Stimulated activated CD4-positive, alpha-beta T cell treated with anti-CD3 and anti-CD28 coated beads, Interleukin-4, amount 100 ng/mL, for 1 hour (primary cell): ENCODE measurements at regions not wholly inside any gene's neighbourhood (a gene's known extent, or its start where the extent isn't known, plus 50 kb on each side); places are given as distances from the start of the nearest gene placed in this dataset.

Source experiments
- DNase-seq: peaks from one replicate; pipeline ENCODE4 v3.0.0-alpha.2; 2020

- DNase-seq, result no peak
These were observed 152.9 kb downstream of the ACTL8 start for GRCh38 chr1:17907999-17908398.

DNA sequence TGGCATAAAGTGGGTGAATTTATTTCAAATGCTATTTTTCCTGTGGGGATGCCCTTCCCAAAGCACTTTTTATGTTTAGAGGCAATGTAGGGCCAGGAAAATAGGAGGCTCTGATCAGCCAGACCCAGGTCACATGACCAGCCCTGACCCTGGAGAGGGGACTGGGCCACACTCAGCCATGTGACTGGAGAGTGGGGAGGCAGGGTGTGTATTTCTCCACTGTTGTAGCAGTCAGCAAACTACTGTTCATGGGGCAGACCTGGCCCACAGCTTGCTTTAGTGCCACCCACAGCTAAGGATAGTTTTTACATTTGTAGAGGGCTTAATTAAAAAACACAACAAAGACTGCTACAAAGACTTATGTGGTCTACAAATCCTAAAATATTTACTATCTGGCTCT is 153.8 kb downstream of the ACTL8 start:
- no peak for DNase-seq

DNA sequence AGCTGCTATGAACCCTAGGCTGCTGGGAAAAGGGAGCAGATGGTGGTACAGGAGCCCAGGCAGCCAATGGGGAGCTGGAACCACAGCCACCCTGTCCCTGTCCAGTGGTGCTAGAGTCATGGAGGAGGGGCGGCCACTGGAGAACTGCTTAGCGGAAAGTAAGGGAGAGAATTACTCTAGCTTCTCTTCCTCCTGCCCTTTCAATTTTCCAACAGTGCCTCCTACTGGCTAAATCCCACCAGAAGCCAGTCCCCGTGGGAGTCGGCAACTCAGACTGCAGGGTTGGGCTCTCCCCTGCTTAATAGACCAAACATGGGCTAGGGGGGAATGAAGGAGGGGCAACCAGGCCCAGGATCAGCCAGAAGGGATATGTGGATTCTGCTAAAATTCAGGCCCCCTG is 154.5 kb downstream of the ACTL8 start:
- DNase-seq, result no peak

- DNase-seq, result no peak
These were observed 156.7 kb downstream of the ACTL8 start for GRCh38 chr1:17911791-17912190.

DNA sequence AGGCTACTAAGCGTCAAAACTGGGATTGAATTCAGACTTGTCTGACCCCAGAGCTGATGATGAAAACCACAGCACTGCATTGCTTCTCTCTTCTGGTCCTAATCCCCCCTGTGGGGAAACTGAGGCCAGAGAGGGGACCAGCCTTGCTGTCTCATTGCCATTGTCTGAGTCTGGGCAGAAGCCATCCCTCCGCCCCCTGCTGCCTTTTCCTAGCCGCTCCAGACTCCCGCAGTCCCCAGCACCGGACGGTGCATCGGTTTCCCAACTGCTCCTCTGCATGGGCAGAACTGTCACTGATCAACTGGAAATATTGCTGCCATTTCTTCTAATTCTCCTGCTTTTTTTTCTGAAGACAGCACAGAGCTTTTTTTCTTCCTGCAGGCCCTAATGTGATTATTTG is 157.4 kb downstream of the ACTL8 start:
- no peak for DNase-seq

DNA sequence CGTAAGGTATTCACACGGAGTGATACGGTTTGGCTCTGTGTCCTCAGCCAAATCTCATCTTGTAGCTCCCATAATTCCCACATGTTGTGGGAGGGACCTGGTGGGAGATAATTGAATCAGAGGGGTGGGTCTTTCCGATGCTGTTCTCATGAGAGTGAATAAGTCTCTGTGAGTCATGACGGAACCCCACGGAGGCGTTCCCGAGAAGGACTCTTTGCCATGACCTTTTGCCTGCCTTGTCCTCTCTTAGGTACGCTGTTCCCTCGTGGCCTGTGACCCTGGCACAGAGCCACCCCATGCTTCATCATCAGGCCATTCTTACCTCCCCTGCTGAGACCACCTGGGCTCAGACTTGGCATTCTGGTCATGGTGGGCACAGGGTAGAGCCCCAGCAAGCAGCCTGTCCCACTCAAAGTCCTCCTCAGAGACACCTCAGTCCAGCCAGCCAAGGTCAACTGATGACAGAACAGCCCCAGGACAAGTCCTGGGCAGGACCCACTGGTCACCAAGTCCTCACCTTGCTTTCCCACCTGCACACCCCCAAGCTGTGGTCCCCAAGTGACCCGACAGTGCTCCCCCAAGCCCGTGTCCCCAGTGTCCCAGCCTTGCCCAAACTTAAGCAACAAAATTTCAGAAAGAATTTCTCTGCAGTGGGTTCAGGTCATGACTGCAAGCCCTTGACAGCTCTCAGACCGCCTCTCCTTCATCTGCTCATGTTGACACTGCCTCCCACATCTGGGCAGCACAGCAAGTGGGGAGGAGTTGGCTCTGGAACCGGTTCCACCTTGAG is 158.4 kb downstream of the ACTL8 start:
- no peak for DNase-seq

DNA sequence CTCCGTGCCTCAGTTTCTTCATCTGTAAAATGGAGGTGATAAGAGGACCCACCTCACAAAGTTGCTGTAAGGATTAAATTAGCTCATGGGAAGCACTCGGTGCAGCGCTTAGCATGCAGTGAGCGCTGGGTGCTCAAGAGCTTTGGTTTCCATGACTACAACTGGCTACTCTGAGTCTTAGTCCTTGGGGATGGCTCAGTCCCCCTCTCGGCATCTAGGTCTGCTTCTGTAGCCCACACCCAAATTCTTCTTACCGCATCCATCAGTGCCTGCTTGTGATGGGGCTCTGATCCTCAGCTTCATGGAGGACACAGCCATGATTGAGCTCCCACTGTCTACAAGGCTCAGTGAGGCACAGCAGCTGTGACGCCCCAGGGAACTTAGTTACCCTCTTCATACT is 159.0 kb downstream of the ACTL8 start:
- DNase-seq, result no peak

- no peak for DNase-seq
These were observed 159.9 kb downstream of the ACTL8 start for GRCh38 chr1:17914987-17915386.

DNA sequence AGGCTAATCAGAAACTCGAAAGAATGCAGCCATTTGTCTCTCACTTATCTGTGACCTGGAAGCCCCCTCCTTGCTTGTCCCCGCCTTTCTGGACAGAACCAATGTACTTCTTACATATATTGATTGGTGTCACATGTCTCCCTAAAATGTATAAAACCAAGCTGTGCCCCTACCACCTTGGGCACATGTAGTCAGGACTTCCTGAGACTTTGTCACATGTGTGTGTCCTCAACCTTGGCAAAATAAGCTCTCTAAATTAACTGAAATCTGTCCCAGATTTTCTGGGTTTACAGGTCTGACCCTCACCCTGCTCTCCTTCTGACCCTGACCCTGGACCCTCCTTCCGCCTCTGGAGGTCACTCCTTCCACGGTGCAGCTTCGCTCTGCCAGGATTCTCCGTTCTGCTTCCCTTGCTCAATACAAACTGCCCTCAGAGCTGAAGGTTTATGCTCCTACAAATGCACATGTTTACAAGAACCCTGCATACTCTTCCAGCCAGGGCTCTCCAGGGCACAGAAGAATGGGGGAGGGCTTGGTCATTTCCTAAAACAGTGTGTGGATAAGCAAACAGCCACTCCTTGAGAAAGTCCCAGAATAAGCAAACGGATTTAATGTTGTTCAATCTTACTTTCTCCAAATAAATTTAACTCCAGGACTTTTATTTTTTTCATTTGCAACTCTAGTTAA is 160.5 kb downstream of the ACTL8 start:
- no peak for DNase-seq

DNA sequence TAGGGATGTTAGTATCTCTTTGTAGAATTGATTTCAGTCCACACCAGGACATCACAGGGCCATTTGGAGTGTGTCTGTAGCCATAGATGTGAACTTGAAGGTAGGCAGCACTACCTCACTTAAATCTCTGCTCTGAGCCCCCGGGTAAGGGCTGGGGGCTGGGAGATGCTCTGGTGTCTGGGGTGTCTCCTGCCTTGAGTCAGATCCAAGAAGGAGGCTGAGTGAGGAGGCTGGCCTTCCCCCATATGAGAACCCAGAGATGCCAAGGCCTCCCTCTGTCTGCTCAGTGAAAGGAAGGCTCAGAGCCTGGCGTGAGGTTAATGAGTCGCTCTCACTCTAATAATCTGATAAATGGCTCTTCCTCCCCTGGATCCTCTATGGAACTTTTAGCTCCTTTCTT is 161.6 kb downstream of the ACTL8 start:
- DNase-seq, result no peak

DNA sequence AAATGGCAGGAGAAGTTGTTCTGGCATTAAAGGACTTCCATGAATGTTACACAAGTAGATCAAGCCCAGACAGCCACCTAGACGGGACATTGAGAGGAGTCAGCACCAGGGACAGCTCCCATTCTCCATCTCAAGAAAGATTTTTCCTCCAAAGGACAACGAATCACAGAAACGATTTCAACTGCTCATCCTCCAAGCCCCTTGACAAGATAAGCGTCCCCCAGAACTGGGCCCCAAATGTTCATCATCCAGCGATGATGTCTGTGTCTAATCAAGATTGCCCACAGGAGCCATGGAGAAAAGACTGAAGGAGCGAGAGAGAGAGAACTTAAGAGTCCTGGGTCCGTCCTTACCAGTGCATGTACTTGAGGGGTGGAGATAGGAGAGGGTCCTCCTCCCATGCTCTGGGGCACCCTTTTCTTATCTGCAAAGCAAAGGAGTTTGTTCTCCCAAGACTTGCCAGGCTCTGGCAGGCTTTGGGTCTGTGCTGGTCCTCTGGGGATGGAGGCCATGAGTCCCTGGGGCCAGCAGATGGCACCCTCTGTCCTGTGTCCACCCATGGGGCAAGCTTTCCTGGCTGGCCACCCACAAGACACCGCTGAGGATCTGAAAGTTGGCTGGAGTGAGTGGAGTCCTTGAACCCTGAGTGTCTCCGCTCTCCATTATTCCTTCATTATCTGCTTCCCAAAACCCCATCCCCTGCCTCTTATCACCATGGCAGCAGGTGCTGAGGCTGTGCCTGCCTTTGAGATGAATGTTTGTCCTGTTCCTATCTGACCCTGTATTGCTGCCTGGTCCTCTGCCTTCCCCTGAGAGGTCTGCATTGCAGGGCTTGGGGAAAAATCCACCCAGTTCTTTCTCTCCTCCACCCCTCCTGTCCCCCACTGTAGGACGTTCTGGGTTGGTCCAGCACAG is 164.6 kb downstream of the ACTL8 start:
- no peak for DNase-seq

GRCh38 chr1:17920881-17921640 is 165.9 kb downstream of the ACTL8 start:
- DNase-seq, result no peak

GRCh38 chr1:17922833-17923232 is 167.7 kb downstream of the ACTL8 start:
- DNase-seq, result peak; percentile 5

- DNase-seq, result no peak
These were observed 168.5 kb downstream of the ACTL8 start for GRCh38 chr1:17923666-17924065.

DNA sequence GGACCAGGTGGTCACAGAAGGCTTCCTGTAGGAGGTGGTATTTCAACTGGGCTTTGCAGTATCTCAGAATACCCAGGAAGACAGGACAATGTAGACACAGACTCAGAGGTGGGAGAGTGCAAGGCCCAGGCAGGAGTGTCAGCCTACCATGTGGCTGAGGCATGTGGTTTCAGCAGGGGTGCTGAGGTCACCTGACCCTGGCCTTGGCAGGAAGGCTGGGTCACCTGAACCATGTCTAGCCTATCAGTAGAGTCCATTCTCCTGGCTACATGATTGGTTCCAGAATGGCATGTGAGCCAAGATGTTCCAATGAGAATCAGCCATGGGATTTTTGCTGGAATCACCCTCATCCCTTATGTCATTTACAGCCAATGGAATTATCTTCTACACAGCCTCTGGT is 169.4 kb downstream of the ACTL8 start:
- no peak for DNase-seq

DNA sequence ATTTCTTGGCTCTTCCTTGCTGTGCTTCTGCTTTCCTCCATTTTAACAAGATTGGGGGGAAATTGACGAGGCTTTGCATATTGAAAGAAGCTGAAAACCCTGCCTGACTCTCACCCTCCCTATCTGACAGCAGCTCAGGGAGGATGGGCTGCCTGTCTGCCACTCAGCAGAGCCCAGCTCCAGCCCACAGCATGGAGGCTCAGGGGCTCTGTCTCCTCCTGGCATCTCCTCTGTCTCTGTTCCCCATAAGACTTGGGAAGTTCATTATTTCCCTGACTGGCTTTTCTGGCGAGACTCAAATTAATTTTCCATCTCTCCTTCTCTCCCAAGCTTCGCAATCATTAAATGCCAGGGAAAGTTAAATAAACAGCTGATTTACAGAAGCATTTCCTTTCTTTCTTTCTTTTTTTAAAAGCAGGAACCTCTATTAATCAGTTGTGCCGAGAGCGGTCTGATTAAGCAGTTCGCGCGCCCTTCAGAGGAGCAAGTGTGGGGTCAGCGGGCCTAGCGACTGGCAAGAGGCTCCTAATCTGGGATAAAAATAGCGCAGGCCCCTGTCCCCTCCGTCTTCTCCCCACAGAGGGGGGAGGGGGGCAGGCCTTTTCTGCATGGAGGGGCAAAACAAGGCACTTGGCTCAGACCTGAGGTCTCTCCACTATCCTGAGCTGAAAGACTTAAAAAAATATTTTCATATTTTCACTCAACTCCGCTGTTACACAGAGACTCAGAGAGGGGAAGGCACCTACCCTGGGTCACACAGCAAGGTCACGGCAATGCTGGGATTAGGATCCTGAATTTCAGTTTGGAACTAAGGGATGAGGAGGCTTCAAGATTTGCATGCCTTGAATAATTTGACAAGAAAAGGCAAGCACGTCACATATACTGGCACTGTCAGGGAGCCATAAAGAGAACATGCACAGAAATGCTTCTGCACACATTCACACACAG is 170.4 kb downstream of the ACTL8 start:
- DNase-seq, result no peak

GRCh38 chr1:17926906-17927305 is 171.8 kb downstream of the ACTL8 start:
- DNase-seq, result no peak

- DNase-seq, result no peak
These were observed 172.8 kb downstream of the ACTL8 start for GRCh38 chr1:17927952-17928351.

DNA sequence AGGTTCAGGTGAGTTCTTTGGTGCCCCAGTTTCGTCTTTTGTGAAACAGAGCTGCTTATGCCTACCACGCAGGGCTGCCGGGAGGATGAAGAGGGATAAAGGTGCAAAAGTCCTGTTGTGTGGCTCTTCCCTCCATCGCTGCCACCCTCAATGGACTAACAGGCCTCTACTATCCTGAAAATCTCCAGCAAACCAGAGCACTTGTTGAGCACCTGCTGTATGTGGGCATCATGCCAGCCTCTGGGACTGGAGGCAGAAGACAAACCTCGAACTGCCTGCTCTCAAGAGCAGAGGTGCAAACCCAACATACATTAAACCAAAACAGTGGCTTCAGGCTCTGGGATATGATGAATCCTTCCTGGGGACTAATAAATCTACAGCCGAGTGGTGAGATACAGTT is 174.1 kb downstream of the ACTL8 start:
- DNase-seq, result no peak

GRCh38 chr1:17930635-17931034 is 175.5 kb downstream of the ACTL8 start:
- DNase-seq, result no peak

- DNase-seq, result no peak
These were observed 175.4 kb upstream of the IGSF21 start for GRCh38 chr1:17932164-17932563.

DNA sequence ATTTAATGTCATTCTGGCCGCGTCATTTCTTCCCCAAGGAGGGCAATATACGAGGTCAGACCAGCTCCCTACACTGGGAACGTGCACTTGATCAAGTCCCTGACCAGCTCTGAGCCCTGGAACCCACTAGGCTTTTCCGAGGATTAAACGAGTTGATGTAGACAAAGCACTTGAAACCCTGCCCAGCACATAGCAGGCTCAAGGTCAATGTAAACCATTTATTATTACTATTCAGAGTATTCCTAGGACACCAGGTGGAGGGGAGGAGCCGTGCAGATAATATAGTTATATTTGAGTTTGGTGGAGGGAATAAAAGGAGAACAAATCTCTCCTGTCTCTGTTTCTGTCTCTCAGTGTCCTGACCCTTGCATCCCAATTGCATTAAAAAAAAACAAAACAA is 174.1 kb upstream of the IGSF21 start:
- DNase-seq, result no peak
